ENCODE measurements at regions not wholly inside any gene's neighbourhood (a gene's known extent, or its start where the extent isn't known, plus 50 kb on each side); places are given as distances from the start of the nearest gene placed in this dataset.

DNA sequence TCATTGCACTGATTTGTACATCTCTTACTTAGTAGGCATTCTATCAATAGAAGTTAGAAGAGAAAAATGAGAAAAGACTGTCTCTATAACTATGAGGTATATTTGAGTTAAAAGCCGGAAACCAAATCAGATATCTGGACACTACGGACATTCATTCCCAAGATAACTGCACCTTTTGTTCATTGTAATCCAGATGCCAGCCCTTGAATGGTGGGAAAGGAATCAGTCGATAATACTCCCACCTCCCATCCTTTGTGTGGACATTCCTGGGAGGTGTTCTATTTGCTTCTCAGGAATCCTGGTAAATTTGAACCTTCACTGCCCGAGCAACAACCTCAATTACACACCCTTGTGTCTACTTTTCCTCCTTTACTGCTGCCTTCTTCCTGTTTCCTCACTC, 225.2 kb downstream of the CHD9NB start:
- TF ChIP-seq, protein P1, sequence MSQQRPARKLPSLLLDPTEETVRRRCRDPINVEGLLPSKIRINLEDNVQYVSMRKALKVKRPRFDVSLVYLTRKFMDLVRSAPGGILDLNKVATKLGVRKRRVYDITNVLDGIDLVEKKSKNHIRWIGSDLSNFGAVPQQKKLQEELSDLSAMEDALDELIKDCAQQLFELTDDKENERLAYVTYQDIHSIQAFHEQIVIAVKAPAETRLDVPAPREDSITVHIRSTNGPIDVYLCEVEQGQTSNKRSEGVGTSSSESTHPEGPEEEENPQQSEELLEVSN (IDR thresholded peaks at IDR 0.05; ENCODE audit: borderline replicate concordance, low read depth), result no peak
- TF ChIP-seq, protein P2, sequence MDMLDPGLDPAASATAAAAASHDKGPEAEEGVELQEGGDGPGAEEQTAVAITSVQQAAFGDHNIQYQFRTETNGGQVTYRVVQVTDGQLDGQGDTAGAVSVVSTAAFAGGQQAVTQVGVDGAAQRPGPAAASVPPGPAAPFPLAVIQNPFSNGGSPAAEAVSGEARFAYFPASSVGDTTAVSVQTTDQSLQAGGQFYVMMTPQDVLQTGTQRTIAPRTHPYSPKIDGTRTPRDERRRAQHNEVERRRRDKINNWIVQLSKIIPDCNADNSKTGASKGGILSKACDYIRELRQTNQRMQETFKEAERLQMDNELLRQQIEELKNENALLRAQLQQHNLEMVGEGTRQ (IDR thresholded peaks at IDR 0.05), result no peak
- TF ChIP-seq, protein P3, sequence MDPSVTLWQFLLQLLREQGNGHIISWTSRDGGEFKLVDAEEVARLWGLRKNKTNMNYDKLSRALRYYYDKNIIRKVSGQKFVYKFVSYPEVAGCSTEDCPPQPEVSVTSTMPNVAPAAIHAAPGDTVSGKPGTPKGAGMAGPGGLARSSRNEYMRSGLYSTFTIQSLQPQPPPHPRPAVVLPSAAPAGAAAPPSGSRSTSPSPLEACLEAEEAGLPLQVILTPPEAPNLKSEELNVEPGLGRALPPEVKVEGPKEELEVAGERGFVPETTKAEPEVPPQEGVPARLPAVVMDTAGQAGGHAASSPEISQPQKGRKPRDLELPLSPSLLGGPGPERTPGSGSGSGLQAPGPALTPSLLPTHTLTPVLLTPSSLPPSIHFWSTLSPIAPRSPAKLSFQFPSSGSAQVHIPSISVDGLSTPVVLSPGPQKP (IDR thresholded peaks at IDR 0.05; ENCODE audit: low read depth, low read length), result no peak
- TF ChIP-seq, protein P4, sequence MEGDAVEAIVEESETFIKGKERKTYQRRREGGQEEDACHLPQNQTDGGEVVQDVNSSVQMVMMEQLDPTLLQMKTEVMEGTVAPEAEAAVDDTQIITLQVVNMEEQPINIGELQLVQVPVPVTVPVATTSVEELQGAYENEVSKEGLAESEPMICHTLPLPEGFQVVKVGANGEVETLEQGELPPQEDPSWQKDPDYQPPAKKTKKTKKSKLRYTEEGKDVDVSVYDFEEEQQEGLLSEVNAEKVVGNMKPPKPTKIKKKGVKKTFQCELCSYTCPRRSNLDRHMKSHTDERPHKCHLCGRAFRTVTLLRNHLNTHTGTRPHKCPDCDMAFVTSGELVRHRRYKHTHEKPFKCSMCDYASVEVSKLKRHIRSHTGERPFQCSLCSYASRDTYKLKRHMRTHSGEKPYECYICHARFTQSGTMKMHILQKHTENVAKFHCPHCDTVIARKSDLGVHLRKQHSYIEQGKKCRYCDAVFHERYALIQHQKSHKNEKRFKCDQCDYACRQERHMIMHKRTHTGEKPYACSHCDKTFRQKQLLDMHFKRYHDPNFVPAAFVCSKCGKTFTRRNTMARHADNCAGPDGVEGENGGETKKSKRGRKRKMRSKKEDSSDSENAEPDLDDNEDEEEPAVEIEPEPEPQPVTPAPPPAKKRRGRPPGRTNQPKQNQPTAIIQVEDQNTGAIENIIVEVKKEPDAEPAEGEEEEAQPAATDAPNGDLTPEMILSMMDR (IDR thresholded peaks at IDR 0.05), result no peak
- TF ChIP-seq JUNB (IDR thresholded peaks at IDR 0.05) (no peak), SMC3 (IDR thresholded peaks at IDR 0.05) (no peak), POLR2A (IDR thresholded peaks at IDR 0.05; ENCODE audit: low read length) (no peak), EHF (CRISPR knock-in tag; IDR thresholded peaks at IDR 0.05) (no peak)
- TF ChIP-seq, protein P5, sequence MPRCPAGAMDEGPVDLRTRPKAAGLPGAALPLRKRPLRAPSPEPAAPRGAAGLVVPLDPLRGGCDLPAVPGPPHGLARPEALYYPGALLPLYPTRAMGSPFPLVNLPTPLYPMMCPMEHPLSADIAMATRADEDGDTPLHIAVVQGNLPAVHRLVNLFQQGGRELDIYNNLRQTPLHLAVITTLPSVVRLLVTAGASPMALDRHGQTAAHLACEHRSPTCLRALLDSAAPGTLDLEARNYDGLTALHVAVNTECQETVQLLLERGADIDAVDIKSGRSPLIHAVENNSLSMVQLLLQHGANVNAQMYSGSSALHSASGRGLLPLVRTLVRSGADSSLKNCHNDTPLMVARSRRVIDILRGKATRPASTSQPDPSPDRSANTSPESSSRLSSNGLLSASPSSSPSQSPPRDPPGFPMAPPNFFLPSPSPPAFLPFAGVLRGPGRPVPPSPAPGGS (IDR thresholded peaks at IDR 0.05), result no peak

Measured in A549 (cell line).